SIG-M5 treated with dmso at 0.1 percent for 504 hours (cell line): ENCODE measurements at regions not wholly inside any gene's neighbourhood (a gene's known extent, or its start where the extent isn't known, plus 50 kb on each side); places are given as distances from the start of the nearest gene placed in this dataset.

ENCODE experiments used
- DNase-seq: peaks from one replicate; lab custom pipeline; 2025; ENCODE audit not compliant: unreplicated experiment; lab: John Stamatoyannopoulos, UW

DNA sequence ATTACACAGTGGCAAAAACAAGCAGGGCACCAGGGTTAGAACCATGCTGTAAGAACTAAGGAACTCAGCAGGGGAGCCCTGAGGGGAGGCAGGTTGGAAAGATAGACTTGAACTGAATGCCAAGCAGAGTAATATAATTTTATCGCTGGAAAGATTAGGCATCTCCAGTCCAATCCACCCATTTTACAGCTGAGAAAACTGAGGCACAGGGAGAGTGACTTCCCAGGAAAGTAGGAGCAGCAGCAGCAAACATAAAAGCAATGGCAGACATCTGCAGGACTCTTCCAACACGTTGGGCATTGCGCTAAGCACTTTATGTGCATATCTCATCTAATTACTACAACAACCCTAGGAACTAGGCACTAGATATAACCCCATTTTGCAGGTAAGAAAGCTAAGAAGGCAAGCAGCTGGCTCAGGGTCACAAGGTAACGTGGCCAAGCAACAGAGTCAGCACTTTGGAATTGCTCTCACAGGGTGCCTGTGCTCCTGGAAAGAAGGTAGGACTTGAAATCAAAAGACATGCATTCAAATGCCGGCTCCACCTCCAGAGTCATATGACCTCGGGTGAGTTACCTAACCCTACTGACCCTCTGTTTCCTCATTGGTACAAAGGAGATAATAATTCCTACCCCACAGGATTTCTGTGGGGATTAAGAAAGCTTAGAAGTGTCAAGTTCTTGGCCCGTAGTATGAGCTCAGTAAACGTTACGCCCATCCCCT, 215.3 kb downstream of the BARX2 start:
- DNase-seq = no peak

DNA sequence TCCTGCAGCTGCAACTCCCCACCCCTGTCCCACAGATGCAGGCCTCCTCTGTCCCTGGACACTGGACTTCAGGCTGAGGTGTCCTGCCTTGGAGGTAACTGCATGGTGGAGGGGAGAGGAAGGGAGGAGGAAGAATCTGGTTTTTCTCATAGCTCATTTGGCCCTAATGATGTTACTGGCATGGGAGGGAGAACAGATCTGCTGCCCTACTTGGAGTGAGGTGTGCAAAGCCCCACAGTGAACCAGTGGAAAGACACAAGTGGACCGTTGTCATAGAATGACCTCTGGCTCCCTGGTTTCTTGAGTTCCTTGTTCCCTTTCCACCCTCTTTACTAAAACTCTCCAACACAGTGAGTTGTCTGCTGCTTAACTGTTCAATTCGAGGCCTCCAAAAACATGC, 215.9 kb downstream of the BARX2 start:
- no peak for DNase-seq

DNA sequence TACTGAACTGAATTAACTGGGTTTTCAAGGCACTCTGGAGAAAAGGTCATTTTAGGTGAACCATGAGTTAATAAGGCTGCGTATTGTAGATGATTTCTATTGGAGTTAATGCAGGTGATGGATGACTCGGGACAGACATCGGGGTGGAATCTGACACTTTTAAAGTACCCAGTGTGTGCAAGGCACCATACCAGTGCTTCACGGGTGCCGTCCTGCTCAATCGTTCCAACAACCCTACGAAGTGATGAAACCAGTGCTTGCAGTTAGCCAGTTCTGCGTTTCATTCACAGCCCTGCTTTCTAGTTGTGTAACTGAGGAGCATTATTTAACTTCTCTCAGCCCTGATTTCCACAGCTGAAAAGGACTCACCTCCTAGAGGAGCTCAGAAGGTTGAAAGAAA, 216.5 kb downstream of the BARX2 start:
- DNase-seq = no peak

DNA sequence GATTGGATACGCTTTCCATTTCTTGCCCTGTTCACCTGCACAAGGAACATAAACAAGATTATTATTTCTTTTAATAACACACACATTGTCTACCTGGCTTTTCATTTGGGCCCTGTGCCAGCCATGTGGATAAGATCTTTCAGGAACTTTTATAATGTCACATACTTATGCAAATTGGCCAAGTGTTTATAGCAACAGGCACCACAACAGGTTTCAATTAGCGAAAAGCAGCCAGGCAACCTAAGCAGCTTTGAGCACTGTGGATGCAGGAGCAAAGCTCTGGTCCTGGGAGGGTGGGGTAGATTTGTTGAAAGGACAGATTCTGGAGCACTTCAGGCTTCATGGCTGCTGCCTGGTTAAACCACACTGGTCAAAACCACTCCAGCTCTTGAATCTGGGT, 217.4 kb downstream of the BARX2 start:
- peak; percentile 25 for DNase-seq

DNA sequence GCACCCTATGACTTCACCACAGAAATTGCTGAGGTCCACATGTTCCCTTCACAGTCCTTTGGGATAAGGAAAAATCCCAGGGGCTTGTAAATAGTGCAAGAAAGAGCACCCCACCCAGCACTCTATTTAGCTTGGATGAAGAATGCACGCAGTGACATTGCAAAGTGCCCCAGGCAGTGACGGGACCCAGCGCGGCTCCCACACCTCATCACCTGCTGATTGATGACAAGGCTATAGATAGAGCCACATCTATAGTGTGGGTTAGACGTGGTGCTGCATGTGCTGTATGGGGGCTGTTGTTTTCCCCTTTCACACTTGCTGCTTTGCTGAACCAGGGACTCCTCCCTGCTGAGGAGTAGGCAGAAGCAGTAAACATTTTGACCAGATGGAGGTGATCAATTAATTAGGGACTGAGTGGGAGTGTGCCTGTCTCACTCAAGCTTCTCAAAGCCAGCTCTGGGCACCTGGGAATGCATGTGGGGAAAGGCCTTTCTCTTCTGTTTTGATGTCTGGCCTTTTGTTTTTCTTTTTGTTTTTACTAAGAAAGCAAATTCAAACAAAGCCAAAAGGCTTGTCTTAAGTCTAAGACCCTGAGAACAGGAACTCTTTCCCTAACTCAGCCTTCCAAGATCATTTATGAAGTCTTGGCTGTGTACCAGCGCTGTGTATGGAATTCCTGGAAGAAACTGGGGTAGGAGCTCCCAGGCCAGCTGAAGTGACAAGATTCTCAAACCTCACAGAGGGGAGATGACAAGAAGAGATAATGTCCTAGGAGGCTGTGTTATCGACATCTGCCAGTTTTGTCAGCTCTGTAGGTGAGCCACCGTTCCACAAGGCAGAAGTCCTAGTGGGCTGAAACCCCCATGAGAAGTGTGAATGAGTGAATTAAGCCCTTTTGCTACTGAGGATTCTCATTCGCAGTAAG, 219.7 kb downstream of the BARX2 start:
- DNase-seq = no peak

DNA sequence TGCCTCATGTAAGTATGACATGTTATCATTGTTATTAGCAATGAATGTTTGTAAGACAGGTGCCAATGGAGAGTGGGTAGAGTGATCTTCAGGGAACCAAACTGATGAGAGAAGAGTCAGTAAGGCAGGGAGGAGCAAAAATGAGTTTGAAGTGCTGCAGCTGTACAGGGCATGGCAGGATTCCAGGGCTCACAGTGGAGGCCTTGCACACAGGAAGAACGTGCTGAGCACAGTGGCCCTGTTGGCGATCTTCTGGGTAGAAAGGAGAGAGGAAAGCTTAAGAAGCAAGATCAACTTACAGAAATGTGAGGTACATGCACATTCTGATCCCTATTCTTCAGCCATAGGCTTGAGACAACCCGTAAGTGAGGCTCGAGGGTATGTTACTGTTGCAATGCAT, 219.3 kb upstream of the TMEM45B start:
- no peak for DNase-seq

DNA sequence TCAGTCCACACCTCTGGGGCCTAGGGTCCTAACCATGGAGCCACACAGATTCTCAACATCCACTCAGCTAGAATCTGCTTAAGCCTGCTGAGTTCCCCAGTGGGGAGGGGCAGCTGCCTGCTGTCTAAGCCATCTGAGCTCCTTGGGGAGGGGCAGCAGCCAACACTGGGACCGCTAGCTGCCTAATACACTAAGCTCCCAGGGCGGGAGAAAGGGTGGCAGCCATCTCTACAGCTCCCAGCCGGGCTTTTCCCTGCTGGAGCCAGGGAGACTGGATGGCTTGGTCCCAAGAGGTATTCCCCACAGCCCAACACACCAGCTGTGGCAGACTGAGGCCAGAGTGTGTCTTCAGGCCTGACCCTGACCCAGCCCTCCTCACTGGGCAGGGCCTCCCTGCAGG, 217.3 kb upstream of the TMEM45B start:
- DNase-seq = no peak

DNA sequence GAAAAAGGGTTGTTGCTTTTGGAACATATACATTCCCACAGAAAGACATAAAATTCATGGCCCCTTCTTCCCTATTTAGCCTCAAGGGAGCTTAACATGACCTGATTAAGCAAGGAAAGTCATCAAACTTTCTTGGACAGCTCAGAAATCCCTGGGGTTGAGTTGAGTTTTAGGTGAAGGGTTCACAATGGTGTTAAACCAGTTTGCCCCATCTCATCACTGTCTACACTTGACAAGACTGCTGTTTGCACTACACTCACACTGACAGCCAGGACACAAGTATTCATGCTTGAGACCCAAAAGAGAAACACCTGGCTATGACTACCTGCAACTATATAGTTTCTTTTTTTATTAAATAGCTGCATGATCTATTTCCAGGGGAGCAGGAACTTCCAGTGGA, 209.8 kb upstream of the TMEM45B start:
- no peak for DNase-seq

DNA sequence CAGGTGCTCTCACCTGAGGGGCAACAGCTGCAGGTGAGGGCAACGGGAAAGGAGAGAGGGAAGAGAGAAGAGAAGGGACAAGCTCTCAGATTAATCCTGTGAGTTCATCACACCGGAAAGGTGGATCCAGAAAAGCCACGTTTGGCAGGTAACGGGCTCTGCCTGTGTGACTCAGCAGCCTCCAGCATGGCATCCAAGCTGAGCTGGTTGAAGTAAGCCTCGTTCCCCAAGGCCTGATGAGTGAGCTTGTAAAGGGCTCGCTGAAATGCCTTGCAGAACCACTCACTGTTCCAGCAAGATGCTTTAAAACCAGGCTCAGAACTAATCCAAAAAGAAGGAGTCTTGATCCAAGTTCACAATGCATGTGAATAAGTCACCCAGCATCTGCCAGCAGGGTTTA, 206.9 kb upstream of the TMEM45B start:
- DNase-seq = no peak

DNA sequence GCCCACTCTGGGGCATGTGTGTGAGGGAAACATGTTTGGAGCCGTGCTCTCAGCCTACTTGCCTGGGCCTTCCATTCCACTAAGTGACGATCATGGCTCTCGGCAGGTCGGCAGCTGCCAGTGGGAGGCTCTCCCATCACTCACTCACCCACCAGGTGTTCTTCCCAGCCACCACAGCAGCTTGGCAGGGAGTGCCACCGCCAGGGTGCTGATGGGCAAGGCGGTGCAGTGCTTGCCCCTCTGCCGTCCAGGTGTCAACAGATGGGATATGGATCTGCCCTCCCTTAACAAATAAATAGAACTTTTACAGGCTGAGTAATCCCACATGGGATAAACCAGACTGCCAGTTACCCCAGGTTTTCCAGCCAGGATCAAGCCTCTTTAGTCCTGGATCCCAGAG, 205.5 kb upstream of the TMEM45B start:
- DNase-seq = no peak

DNA sequence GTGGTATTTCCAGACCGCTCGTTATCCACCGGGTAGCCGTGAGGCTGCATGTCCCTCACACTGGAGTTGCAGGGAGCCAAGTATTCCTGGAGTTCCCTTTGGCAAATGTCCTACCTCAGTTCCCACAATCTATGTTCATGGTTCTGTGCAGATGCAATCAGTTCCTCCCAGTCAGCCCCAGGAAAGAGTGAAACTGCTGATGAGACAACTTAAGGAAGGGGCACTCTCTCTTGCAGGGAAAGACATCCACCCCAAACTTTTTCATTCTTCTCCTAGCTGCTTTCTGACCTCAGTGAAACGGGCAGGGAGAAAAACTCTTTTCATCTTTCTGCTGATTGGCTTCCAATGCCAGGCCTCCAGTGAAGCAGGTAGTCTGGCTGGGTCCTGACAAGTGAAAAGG, 205.1 kb upstream of the TMEM45B start:
- DNase-seq = no peak

DNA sequence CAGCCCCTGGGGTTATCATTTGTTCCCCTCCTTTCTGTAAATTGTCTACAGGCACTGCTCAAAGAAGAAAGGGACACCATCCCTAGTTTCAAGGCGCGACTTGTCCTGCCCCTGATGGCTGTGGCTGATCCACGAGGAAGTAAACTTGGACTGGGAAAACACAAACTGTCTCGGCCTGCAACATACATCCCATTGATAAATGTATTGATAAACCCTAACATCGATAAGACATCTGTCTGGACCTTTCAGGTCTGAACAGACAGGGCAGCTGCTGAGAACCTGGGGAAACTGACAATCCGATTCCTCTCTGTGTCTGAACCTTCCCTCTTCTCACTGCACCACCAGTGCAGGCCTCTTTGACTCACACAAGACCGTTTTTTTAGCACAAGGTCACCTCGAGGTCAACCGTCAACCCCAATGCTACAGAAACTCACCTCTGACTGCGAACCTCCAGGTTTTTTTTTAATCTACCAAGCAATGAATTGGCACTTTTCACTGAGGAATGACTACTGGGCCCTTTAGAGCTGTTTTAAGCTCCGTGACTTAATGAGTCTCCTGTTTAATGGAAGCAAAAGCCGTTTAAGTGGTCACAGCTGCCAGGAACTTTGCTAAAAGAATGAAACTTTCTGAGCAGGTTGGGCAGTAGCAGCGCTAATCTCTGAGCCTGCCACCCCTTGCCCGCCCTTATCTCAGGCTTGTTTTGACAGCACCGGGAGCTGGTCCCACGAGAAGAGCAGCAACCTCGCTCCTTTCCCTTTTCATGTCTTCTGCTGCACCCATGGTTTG, 203.8 kb upstream of the TMEM45B start:
- peak; percentile 68 for DNase-seq

DNA sequence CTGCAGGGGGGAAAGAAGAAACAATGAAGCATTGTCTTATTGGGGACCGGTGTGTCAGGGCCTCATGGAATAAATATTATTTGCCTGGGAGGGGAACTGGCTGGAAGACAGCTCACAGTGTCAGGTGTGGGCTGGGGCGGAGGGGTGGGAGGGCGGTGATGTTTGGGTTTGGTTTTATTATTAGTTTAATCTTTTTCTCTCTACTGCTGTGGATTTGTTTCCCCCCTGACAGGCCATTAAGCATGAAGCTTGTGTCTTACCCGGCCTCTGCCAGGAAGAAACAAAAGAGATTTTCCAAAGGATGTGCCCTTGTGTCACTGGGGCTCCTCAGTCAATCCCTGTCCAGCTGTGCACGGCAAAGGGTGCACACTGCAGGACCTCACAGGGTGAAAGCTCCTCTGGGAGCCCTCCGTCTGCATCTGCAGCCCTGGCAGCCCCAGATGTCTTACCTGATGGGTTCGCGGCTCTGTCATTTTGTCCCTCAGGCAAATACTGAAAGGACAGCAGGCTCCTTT, 203.1 kb upstream of the TMEM45B start:
- no peak for DNase-seq

DNA sequence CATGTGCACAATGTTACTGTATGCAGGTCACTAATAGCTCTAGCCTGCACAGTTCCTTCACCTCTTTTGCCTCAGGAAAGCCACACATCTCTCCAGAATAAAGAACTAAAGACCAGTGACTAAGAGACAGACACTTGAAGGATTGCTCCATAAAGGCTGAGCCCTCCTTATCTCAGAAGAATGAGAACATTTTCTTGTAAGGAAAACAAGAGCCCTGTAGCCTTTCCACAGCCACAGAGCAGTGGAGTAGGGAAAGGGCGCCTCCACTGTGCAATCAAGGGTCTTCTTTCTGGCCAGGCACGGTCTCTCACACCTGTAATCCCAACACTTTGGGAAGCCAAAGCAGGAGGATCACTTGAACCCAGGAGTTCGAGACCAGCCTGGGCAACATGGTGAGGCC, 202.6 kb upstream of the TMEM45B start:
- peak; percentile 59 for DNase-seq

DNA sequence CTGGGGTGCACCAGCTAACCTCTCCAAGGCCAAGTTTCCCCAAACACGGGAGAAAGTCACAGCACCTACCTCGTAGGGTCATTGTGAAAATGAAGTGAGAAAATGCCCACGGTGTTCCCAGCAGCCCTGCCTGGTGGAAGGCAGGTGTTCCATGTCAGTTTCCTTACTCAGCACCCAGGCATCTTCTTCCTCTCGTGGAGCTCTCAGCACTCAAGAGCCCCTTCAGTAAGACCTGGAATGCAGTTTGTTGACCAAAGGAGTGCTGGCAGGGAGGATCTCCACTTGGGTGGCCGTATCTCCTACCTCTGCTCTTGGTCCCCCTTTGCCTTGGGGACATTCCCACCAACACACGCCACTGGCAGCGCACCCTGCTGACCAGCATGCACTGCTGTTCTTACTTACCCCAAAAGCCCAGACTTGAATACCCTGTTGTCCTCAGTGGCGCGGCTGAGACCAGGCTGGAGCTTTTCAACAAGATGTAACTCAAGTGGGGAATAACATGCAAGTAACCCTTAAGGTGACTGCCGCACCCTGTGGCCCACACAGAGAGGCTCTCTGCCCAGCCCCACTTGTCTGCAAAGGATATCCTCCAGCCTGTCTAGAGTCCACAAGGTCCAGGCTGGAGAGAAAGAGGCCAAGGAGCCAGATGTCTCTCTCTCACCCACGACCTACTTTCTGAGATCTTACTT, 201.2 kb upstream of the TMEM45B start:
- DNase-seq = no peak

DNA sequence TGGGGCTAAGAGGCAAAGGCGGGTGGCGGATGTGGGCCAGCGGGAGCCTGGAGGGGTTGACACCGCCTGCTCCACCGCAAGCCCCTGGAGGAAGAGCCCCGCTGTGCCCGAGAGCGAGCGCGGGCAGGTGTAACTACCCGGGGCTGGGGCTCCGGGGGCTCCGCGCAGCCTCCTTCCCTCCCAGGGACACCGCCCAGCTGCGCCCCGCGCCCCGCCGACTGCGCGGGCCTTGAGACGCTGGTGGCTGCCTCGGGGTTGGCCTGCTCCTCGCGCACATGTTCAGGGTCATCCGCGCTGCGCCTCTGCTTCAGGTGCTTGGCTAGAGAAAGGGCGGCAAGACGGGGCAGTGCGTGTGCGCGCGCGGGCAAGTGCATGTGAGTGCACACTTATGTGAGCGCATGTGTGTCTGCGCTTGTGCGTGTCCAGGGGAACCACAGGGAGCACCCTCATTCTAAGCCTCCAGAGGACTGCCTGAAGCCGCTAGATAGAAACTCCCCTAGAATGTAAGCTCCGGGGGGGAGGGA, 197.5 kb upstream of the TMEM45B start:
- DNase-seq = no peak

DNA sequence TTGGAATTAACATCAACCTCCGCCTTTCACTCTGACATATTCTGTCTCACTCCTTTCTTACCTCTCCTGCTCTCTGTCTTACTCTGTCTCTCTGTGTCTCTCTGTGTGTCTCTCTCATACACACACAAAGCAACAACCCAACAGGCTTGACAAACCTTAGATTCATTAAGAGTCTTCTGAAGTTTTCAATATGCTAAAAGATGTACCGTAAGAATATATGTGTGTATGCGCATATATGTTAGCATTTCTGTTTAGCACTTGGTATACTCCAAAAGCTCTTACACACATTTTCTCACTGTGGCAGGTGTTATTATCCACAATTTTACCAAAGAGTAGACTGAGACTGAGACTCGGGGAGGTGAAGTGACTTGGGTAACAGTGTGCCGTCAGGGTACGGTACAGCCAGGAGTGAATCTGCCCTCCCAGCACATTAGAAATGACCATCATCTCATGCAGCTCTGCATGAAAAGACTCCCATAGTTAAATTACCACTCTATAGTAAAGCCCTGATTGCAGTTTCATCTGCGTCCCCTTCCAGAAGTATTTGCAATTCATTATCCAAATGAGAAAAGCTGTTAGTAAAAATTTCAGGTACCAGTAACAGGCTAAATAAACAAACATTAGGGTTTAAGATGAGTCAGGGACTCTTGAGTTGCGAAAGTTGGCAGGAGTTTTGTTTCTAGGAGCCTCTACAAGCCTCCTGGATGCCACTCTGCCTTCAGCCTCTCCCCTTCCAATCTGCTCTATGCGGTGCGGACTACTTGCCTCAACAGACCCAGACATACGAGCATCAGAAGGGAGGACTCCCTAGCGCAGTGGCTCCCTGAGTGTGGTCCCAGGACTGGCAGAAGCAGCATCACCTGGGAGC, 195.2 kb upstream of the TMEM45B start:
- DNase-seq = no peak

DNA sequence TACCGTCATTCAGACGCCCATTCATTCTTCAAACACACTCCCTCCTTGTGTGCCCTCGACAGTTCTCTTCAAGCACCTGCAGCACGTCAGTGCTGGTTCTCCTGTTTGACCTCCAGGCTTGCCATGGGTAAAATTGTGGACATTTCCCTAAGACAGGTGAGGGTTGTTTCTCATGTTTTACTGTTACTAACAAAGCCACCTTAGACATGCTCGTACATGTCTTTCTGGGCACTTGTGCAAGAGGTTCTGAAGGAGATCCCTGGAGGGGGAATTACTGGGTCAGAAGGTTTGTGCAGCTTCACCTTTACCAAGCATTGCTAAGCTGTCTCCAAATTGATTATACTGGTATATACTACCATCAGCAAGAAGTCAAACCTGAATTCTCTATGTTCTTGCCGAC, 189.7 kb upstream of the TMEM45B start:
- DNase-seq = no peak

DNA sequence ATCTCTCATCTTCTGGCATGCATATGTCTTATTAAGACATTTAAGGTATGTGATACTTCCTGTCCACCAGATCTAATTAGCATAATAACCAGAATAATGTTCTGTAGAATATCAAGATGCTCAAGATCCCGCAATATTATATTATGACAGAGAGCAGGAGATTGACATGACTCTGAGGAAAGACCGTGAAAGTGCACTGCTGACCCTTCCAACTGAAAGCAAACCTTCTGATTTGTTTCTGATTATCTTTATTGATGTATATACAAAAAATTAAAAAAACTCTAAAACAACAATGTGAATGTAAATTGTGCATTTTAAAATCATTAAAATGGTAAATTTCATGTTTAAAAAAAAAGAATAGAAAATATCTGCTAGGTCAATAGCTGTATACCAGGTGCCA, 184.4 kb upstream of the TMEM45B start:
- no peak for DNase-seq

DNA sequence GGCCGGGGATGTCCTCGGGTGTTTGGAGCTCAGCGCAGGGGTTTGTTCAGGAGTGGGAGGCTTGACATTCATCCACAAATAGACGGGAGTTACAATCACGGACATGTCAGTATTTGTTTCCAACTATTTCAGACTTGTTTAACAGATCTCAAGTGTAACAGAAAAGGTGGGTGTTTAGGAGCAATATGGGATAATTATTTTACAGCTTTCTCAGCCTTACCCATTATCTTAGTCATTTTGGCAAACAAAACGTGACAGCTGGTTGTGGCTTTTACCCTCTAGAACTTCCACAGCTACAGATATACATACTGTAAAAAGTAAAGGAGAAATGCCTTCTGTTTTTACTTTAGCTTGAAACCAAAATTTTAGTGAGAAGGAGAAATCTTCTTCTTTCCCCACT, 178.7 kb upstream of the TMEM45B start:
- no peak for DNase-seq
